SHP77 treated with DMSO at 0.1 percent for 48 hours (cell line): ENCODE measurements at regions not wholly inside any gene's neighbourhood (a gene's known extent, or its start where the extent isn't known, plus 50 kb on each side); places are given as distances from the start of the nearest gene placed in this dataset.

Source experiments
- DNase-seq: peaks from one replicate; lab custom pipeline; 2025; lab: John Stamatoyannopoulos, UW

GRCh38 chr21:36554411-36555157, 74.7 kb upstream of the CLDN14 start:
- no peak for DNase-seq

- DNase-seq: no peak
Observed at GRCh38 chr21:36555199-36555800, 75.4 kb upstream of the CLDN14 start.

- no peak for DNase-seq
Observed at GRCh38 chr21:36557316-36557715, 77.4 kb upstream of the CLDN14 start.

- no peak for DNase-seq
Observed at GRCh38 chr21:36560933-36561575, 81.1 kb upstream of the CLDN14 start.

GRCh38 chr21:36563341-36563926, 83.5 kb upstream of the CLDN14 start:
- DNase-seq: no peak

GRCh38 chr21:36564647-36565046, 84.7 kb upstream of the CLDN14 start:
- DNase-seq: no peak

- DNase-seq: no peak
Observed at GRCh38 chr21:36565540-36565939, 85.6 kb upstream of the CLDN14 start.

GRCh38 chr21:36566644-36567043, 86.7 kb upstream of the CLDN14 start:
- no peak for DNase-seq

GRCh38 chr21:36567216-36567885, 87.4 kb upstream of the CLDN14 start:
- DNase-seq: no peak

- no peak for DNase-seq
Observed at GRCh38 chr21:36569511-36569910, 89.6 kb upstream of the CLDN14 start.

- DNase-seq: no peak
Observed at GRCh38 chr21:36571556-36571955, 91.6 kb upstream of the CLDN14 start.

- no peak for DNase-seq
Observed at GRCh38 chr21:36572039-36572438, 92.1 kb upstream of the CLDN14 start.

- DNase-seq: no peak
Observed at GRCh38 chr21:36575306-36575705, 95.4 kb upstream of the CLDN14 start.

GRCh38 chr21:36576441-36576840, 96.5 kb upstream of the CLDN14 start:
- DNase-seq: no peak

GRCh38 chr21:36579898-36580297, 100.0 kb upstream of the CLDN14 start:
- DNase-seq: no peak

- DNase-seq: no peak
Observed at GRCh38 chr21:36582271-36582670, 102.3 kb upstream of the CLDN14 start.

- DNase-seq: no peak
Observed at GRCh38 chr21:36583591-36583990, 103.7 kb upstream of the CLDN14 start.

- no peak for DNase-seq
Observed at GRCh38 chr21:36584980-36585940, 105.3 kb upstream of the CLDN14 start.

- no peak for DNase-seq
Observed at GRCh38 chr21:36587388-36587787, 107.5 kb upstream of the CLDN14 start.

- DNase-seq: peak; percentile 16
Observed at GRCh38 chr21:36589352-36589971, 109.5 kb upstream of the SIM2 start.
